Stimulated activated effector memory CD8-positive, alpha-beta T cell treated with anti-CD3 and anti-CD28 coated beads, Interleukin-12 subunit alpha, Interleukin-12 subunit beta, amount 100 ng/mL, for 72 hours (primary cell): ENCODE measurements at regions not wholly inside any gene's neighbourhood (a gene's known extent, or its start where the extent isn't known, plus 50 kb on each side); places are given as distances from the start of the nearest gene placed in this dataset.

Experiments
- ATAC-seq: fragments of 150-1000 bp; cut with Tn5 transposase; 2 replicates; pipeline ENCODE4 v1.10.0; 2021
- DNase-seq, 2 donors: peaks; one replicate each; pipeline ENCODE4 v3.0.0; 2021 to 2022; ENCODE audit warnings: low spot score in 2 of 2
- H3K27ac Mint-ChIP-seq: one replicate; pipeline ENCODE4 v1.8.0; 2022; ENCODE audit warnings: mild to moderate bottlenecking, mixed read lengths
- H3K36me3 Mint-ChIP-seq: one replicate; pipeline ENCODE4 v1.8.0; 2022; ENCODE audit warnings: mild to moderate bottlenecking, mixed read lengths
- H3K4me1 Mint-ChIP-seq: one replicate; pipeline ENCODE4 v1.8.0; 2022; ENCODE audit warnings: mixed read lengths
- H3K4me3 Mint-ChIP-seq: one replicate; pipeline ENCODE4 v1.8.0; 2022; ENCODE audit warnings: mild to moderate bottlenecking, mixed read lengths
- H3K9me3 Mint-ChIP-seq: one replicate; pipeline ENCODE4 v1.8.0; 2022; ENCODE audit warnings: mixed read lengths

GRCh38 chr1:244165701-244166100, 114.6 kb downstream of the ZBTB18 start:
- Mint-ChIP-seq H3K4me1 (no peaks in the 10 kb centered on the region), H3K9me3 (no peaks in the 10 kb centered on the region), H3K36me3 (no peaks in the 10 kb centered on the region), H3K27ac (no peak overlapping the region), H3K4me3 (no peak overlapping the region)
- no peak for DNase-seq
- no peak for ATAC-seq

DNA sequence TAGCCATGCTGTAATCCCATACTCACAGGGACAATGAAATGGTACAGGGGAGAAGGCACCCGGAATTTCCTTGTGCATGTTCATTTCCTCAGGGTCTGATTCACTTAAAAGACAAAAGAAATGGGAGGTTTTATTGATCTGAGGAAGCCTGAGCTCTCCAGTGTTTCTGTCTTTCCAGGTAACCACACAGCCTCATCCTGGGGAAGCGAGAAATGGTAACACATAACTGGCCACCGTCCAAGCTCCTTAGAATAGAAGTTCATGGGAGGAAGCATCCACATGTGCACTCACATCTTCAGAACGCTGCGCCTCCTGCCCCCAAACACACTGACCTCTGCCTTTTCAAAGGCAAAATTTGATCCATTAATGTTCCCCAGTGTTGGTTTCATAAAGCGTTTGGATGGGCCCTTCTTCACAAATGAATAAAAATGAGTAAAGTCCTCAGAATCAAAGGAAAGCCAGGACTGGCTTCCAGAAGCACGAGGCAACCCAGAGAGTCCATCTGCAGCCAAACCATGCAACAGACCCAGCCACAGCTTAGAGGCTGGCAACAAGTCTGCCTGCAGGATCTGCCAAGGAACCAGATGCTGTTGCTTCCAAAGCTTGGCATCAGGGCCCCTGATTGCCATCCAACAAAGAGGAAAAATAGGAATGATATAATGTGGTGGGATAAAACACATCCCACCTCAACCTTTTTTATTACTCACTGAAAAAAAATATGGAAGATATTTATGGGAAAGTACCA, 120.3 kb downstream of the ZBTB18 start:
- H3K4me3 Mint-ChIP-seq: no peak overlapping the region
- no peak overlapping the region for H3K27ac Mint-ChIP-seq
- no peaks in the 10 kb centered on the region for H3K36me3 Mint-ChIP-seq
- H3K4me1 Mint-ChIP-seq: no peaks in the 10 kb centered on the region
- H3K9me3 Mint-ChIP-seq: no peaks in the 10 kb centered on the region
- no peak for DNase-seq
- ATAC-seq: no peak

- no peak overlapping the region for H3K4me3 Mint-ChIP-seq
- no peaks in the 10 kb centered on the region for H3K36me3 Mint-ChIP-seq
- H3K4me1 Mint-ChIP-seq: no peaks in the 10 kb centered on the region
- H3K9me3 Mint-ChIP-seq: no peaks in the 10 kb centered on the region
- no peak overlapping the region for H3K27ac Mint-ChIP-seq
- ATAC-seq (no peak), DNase-seq (no peak)
Observed at GRCh38 chr1:244173240-244173639, 122.2 kb downstream of the ZBTB18 start.

GRCh38 chr1:244173769-244174168, 122.7 kb downstream of the ZBTB18 start:
- DNase-seq (no peak), ATAC-seq (no peak)
- Mint-ChIP-seq H3K4me3 (no peak overlapping the region), H3K4me1 (no peaks in the 10 kb centered on the region), H3K27ac (no peak overlapping the region), H3K9me3 (no peaks in the 10 kb centered on the region), H3K36me3 (no peaks in the 10 kb centered on the region)

DNA sequence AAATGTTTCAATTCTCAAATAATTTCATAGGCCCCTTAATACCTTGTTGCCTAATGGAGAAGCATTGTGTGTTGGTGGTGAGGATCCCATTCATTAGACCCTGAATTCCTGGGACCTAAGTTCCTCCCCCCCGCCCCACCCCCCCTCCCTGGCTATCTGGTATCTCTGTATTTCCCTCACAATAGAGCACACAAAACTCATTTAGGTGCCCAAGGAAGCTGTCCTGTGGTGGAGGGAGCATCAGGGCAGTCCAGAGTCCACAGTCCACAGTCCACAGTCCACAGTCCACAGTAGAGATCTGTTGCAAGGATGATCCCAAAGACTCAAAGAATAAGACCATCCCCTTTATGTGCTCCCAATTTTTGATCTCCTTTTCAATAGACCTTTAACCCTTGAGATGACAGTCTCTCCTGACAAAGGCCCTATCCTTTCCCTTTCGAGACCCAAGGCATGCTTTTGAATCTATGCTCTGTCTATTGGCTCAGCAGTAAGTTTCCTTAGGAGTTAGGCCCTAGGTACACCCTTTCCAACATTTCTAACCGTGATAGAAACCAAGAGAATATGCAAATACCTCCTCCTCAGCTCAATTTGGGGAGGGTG, 123.9 kb downstream of the ZBTB18 start:
- ATAC-seq: no peak
- Mint-ChIP-seq H3K4me1 (no peaks in the 10 kb centered on the region), H3K9me3 (no peaks in the 10 kb centered on the region), H3K27ac (no peak overlapping the region), H3K36me3 (no peaks in the 10 kb centered on the region), H3K4me3 (no peak overlapping the region)
- no peak for DNase-seq

DNA sequence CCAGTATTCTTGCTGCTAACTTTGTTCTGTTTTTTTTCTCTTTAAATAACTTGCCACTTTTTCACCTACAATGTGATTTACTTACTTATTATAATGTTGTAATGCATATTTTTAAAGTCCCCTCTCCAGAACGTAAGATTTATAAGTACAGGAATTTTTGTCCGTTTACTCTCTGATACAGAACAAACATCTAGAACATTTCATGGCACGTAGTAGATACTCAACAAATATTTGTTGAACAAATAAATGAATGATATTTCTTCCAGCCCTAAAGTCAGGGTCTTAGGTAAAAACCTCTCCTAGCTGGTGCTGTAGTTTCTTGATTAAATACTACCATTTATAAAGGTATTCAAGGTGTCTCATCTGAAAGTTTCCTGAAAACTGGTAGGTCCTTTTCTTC, 125.1 kb downstream of the ZBTB18 start:
- ATAC-seq (no peak), DNase-seq (no peak)

GRCh38 chr1:244180256-244180655, 129.2 kb downstream of the ZBTB18 start:
- H3K4me3 Mint-ChIP-seq: no peak overlapping the region
- no peaks in the 10 kb centered on the region for H3K9me3 Mint-ChIP-seq
- no peak overlapping the region for H3K27ac Mint-ChIP-seq
- DNase-seq (no peak), ATAC-seq (no peak)
- H3K36me3 Mint-ChIP-seq: no peaks in the 10 kb centered on the region
- H3K4me1 Mint-ChIP-seq: no peaks in the 10 kb centered on the region

More for the DNA sequence above, 125.1 kb downstream of the ZBTB18 start:
- no peaks in the 10 kb centered on the region for H3K36me3 Mint-ChIP-seq
- H3K9me3 Mint-ChIP-seq: no peaks in the 10 kb centered on the region
- no peaks in the 10 kb centered on the region for H3K4me1 Mint-ChIP-seq
- no peak overlapping the region for H3K4me3 Mint-ChIP-seq
- no peak overlapping the region for H3K27ac Mint-ChIP-seq

GRCh38 chr1:244181867-244182266, 130.8 kb downstream of the ZBTB18 start:
- H3K4me3 Mint-ChIP-seq: no peak overlapping the region
- ATAC-seq (no peak), DNase-seq (no peak)
- no peaks in the 10 kb centered on the region for H3K4me1 Mint-ChIP-seq
- H3K27ac Mint-ChIP-seq: no peak overlapping the region
- no peaks in the 10 kb centered on the region for H3K36me3 Mint-ChIP-seq
- no peaks in the 10 kb centered on the region for H3K9me3 Mint-ChIP-seq

- no peak overlapping the region for H3K27ac Mint-ChIP-seq
- H3K4me3 Mint-ChIP-seq: no peak overlapping the region
- H3K9me3 Mint-ChIP-seq: no peaks in the 10 kb centered on the region
- no peaks in the 10 kb centered on the region for H3K4me1 Mint-ChIP-seq
- ATAC-seq (no peak), DNase-seq (no peak)
- no peaks in the 10 kb centered on the region for H3K36me3 Mint-ChIP-seq
Observed at GRCh38 chr1:244183037-244183436, 132.0 kb downstream of the ZBTB18 start.

DNA sequence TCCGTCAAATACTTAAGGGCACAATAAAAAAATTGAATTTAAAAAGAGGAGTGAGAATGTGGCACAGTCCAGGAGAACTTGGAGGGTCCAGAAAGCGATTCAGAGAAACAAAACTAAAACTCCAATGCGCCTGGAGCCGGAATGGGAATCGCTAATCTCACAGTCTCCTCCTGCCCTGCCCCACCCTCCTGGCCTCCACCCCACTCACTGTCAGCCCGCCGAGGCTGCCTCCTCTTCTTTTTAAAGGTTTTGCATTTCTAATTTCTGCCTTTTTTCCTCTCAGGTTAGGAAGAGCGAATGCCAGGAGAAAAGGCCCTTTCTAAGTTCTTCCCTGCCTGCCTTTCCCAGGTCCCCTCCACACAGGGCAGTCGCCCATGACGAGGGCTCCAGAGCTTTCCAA, 135.3 kb downstream of the ZBTB18 start:
- ATAC-seq: no peak
- Mint-ChIP-seq H3K36me3 (no peaks in the 10 kb centered on the region), H3K4me3 (no peak overlapping the region), H3K4me1 (no peaks in the 10 kb centered on the region), H3K27ac (no peak overlapping the region), H3K9me3 (no peaks in the 10 kb centered on the region)
- DNase-seq: no peak

- Mint-ChIP-seq H3K36me3 (no peaks in the 10 kb centered on the region), H3K9me3 (no peaks in the 10 kb centered on the region), H3K4me1 (no peaks in the 10 kb centered on the region), H3K4me3 (no peak overlapping the region), H3K27ac (no peak overlapping the region)
- ATAC-seq (no peak), DNase-seq (no peak)
Observed at GRCh38 chr1:244187310-244187709, 136.2 kb downstream of the ZBTB18 start.

GRCh38 chr1:244191581-244191980, 140.5 kb downstream of the ZBTB18 start:
- H3K4me3 Mint-ChIP-seq: no peak overlapping the region
- ATAC-seq (no peak), DNase-seq (no peak)
- no peaks in the 10 kb centered on the region for H3K4me1 Mint-ChIP-seq
- H3K27ac Mint-ChIP-seq: no peak overlapping the region
- H3K9me3 Mint-ChIP-seq: no peaks in the 10 kb centered on the region
- no peaks in the 10 kb centered on the region for H3K36me3 Mint-ChIP-seq

GRCh38 chr1:244192325-244192724, 141.2 kb downstream of the ZBTB18 start:
- no peak for ATAC-seq
- H3K36me3 Mint-ChIP-seq: no peaks in the 10 kb centered on the region
- no peak overlapping the region for H3K27ac Mint-ChIP-seq
- no peak for DNase-seq
- H3K4me3 Mint-ChIP-seq: no peak overlapping the region
- no peaks in the 10 kb centered on the region for H3K4me1 Mint-ChIP-seq
- H3K9me3 Mint-ChIP-seq: no peaks in the 10 kb centered on the region

DNA sequence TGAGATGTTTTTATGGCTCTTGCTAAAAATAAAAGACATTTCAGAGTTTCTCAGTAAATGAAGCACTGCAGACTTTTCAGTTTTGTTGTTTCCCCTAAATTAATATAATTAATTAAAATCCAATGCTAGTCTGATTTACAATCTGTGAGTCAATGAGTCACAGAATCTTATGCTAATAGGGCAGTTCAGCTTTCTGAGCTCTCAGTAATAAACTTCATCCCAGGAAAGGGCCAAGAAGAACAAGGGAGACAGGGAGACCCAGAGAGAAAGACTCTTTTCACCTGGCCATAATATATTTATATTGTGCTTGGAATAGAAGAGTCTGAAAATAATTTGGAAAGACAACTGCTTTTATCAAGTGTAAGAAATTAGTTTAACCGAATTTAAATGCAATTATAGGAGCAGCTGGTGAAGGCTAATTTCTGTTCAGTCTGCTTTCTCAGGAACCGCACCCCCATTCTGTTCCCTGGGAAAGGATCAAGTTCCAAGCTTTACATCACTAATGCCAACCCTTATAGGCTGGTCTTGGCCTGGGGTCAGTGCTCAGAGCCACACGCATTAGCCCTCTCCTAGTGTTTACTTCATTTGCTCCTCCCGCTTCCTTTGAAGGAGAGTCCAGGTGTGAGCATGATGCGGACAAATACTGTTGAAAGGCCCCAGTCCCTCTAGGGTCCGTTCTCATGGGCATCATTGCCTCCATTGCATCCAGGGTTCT, 145.6 kb downstream of the ZBTB18 start:
- Mint-ChIP-seq H3K9me3 (no peaks in the 10 kb centered on the region), H3K4me1 (no peaks in the 10 kb centered on the region)
- ATAC-seq: no peak

DNA sequence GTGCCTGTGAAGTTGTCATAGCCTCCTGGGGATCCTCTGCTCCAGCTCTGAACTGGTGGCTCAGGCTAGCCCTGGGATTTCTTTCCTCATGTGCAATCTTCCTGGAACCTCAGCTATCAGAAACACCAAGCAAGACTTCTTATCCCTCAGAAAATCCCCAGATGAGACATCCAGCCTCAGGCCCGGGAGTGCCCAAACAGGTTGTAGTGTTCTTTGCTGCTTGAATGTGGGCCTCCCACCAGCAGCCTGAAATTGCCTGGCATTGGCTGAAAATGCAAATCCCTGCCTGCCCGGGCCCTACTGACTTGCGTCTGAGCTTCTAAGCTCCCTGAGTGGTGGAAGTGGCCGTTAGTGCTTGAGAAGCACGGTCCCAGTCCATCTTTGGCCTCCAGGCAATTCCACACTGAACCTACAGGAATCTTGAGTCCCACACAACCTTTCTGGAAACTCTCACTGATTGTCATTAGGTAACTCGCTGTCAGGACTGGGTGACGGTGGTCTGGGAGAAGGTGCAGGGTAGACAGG, 146.8 kb downstream of the ZBTB18 start:
- H3K27ac Mint-ChIP-seq: no peak overlapping the region
- no peak for ATAC-seq
- no peak for DNase-seq
- H3K4me3 Mint-ChIP-seq: no peak overlapping the region
- no peaks in the 10 kb centered on the region for H3K9me3 Mint-ChIP-seq
- H3K36me3 Mint-ChIP-seq: no peaks in the 10 kb centered on the region
- no peaks in the 10 kb centered on the region for H3K4me1 Mint-ChIP-seq

More for the DNA sequence above, 145.6 kb downstream of the ZBTB18 start:
- Mint-ChIP-seq H3K36me3 (no peaks in the 10 kb centered on the region), H3K27ac (no peak overlapping the region), H3K4me3 (no peak overlapping the region)
- DNase-seq: no peak

DNA sequence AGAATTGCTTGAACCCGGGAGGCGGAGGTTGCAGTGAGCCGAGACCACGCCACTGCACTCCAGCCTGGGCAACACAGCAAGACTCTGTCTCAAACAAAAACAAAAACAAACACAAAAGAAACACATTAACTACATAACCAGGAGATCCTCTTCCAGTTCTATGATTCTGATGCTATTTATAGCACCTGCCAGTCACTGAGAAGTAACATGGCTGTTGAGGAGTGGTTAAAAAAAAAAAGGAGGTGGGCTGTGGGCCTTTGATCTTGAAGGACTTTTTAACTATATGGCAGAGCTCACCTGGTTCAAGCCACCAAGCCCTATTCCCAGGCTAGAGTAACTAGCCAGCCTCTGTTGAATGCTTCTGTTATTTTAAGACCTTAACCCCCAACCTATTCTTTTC, 148.8 kb downstream of the ZBTB18 start:
- no peak overlapping the region for H3K27ac Mint-ChIP-seq
- H3K4me1 Mint-ChIP-seq: no peaks in the 10 kb centered on the region
- no peaks in the 10 kb centered on the region for H3K36me3 Mint-ChIP-seq
- H3K4me3 Mint-ChIP-seq: no peak overlapping the region
- DNase-seq: no peak
- no peak for ATAC-seq
- no peaks in the 10 kb centered on the region for H3K9me3 Mint-ChIP-seq
